Adrenal gland (tissue), 5 donors: ENCODE measurements at regions not wholly inside any gene's neighbourhood (a gene's known extent, or its start where the extent isn't known, plus 50 kb on each side); places are given as distances from the start of the nearest gene placed in this dataset.

Experiments used
- CTCF ChIP-seq, 6 experiments: fragments of 450-650 bp in 4 of 6; fragments of 200-600 bp in 2 of 6; sonication (generic) in 1 of 6; IDR thresholded peaks; 1 replicate in 5 of 6; 2 replicates in 1 of 6; pipeline versions ENCODE4 v1.5.1 to v1.8.0; 2016 to 2021; ENCODE audit warnings: antibody characterized with exemption in 6 of 6, mild to moderate bottlenecking in 2 of 6, moderate library complexity in 1 of 6
- POLR2A ChIP-seq, 2 donors: fragments of 450-650 bp; IDR thresholded peaks; one replicate each; pipeline ENCODE4 v1.6.1; 2017; ENCODE audit warnings: antibody characterized with exemption in 2 of 2, mild to moderate bottlenecking in 2 of 2, moderate library complexity in 1 of 2
- donor health status: DM: no; HTN: no; CAD: no.

DNA sequence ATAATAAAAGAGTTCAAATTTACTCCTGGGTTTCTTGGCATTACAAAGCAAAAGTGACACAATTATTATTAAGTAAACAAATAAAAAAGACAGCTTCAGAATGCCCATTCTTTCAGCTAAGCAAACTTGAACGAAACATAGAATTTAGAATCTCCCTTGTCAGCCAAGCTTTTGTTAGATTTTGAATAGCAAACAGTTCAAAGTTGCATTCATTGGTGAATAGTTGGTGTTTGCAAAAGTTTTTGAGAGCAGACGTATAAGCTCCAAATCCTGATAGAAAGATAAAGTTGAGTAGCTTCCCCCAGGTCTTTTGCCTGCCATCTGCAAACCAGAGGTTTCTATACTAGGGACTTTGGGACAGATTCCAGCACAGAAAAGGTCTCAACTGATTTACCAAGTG is 434.3 kb upstream of the TNP1 start:
- TF ChIP-seq CTCF (IDR thresholded peaks at IDR 0.05) (no peak), POLR2A (IDR thresholded peaks at IDR 0.05) (no peak)
